GM10266 (cell line): ENCODE measurements at regions not wholly inside any gene's neighbourhood (a gene's known extent, or its start where the extent isn't known, plus 50 kb on each side); places are given as distances from the start of the nearest gene placed in this dataset.

Experiments used
- DNase-seq: peaks from one replicate; pipeline ENCODE4 v3.0.0; 2012; ENCODE audit errors: extremely low spot score
- CTCF ChIP-seq: IDR thresholded peaks from 2 replicates; pipeline ENCODE4 v1.5.1; 2012; ENCODE audit warnings: mild to moderate bottlenecking, low read depth; ENCODE audit not compliant: control insufficient read depth, insufficient read depth; ENCODE audit errors: missing control alignments

GRCh38 chr14:96727980-96728717 is 69.0 kb upstream of the VRK1 start:
- no peak for DNase-seq
- no peak for TF ChIP-seq CTCF

- DNase-seq, result no peak
- no peak for TF ChIP-seq CTCF
These were observed 67.3 kb upstream of the VRK1 start for GRCh38 chr14:96729889-96730288.

GRCh38 chr14:96730386-96730785 is 66.8 kb upstream of the VRK1 start:
- TF ChIP-seq CTCF, result no peak
- no peak for DNase-seq

GRCh38 chr14:96734076-96734622 is 63.0 kb upstream of the VRK1 start:
- no peak for TF ChIP-seq CTCF
- no peak for DNase-seq

GRCh38 chr14:96735526-96735925 is 61.7 kb upstream of the VRK1 start:
- no peak for TF ChIP-seq CTCF
- DNase-seq, result no peak

GRCh38 chr14:96736439-96736838 is 60.7 kb upstream of the VRK1 start:
- TF ChIP-seq CTCF, result no peak
- DNase-seq, result no peak

GRCh38 chr14:96737881-96738280 is 59.3 kb upstream of the VRK1 start:
- DNase-seq, result no peak
- no peak for TF ChIP-seq CTCF
